Ectodermal cell (in vitro differentiated cells): ENCODE measurements at regions not wholly inside any gene's neighbourhood (a gene's known extent, or its start where the extent isn't known, plus 50 kb on each side); places are given as distances from the start of the nearest gene placed in this dataset.
"Not testable (repeated sequence)": the region's sequence is repeated elsewhere in the genome, so short reads cannot be mapped to it uniquely, and the experiment has no call there.

Experiments
- H3K27ac ChIP-seq: 2 replicates; pipeline ENCODE4 v1.7.0; 2013; ENCODE audit warnings: mild to moderate bottlenecking, low read depth, low read length; ENCODE audit not compliant: insufficient read depth, poor library complexity, severe bottlenecking
- H3K27me3 ChIP-seq: 2 replicates; pipeline ENCODE4 v1.7.0; 2013; ENCODE audit warnings: mild to moderate bottlenecking, low read length; ENCODE audit not compliant: insufficient read depth, control insufficient read depth, poor library complexity, severe bottlenecking
- H3K36me3 ChIP-seq: one replicate; pipeline ENCODE4 v1.7.0; 2013; ENCODE audit warnings: low read length; ENCODE audit not compliant: control insufficient read depth, insufficient read depth
- H3K4me1 ChIP-seq: one replicate; pipeline ENCODE4 v1.7.0; 2013; ENCODE audit warnings: low read length; ENCODE audit not compliant: control insufficient read depth, insufficient read depth
- H3K4me3 ChIP-seq: 2 replicates; pipeline ENCODE4 v1.7.0; 2013; ENCODE audit warnings: low read depth, low read length, control low read depth; ENCODE audit not compliant: insufficient read depth
- H3K9me3 ChIP-seq: 2 replicates; pipeline ENCODE4 v1.7.0; 2013; ENCODE audit warnings: mild to moderate bottlenecking, low read length, moderate library complexity; ENCODE audit not compliant: control insufficient read depth
- WGBS, 2 experiments: methylation state at CpG; one replicate each; pipeline ENCODE4 v1.1.7; 2013; ENCODE audit warnings: missing lambda C conversion rate in 2 of 2; 5-methylcytosine and 5-hydroxymethylcytosine counted together

- not testable (repeated sequence) for H3K9me3 ChIP-seq, H3K36me3 ChIP-seq, H3K27me3 ChIP-seq, H3K27ac ChIP-seq, H3K4me1 ChIP-seq, H3K4me3 ChIP-seq
- WGBS, 2 experiments, result 90 to 94% methylated on average over 1 of the region's 1 CpG
Observed at GRCh38 chr6:67947762-67948161, 687.3 kb upstream of the ADGRB3 start.

- Histone ChIP-seq H3K4me1 (no peaks in the 10 kb centered on the region), H3K27me3 (no peaks in the 10 kb centered on the region), H3K36me3 (no peaks in the 10 kb centered on the region), H3K9me3 (no peaks in the 10 kb centered on the region), H3K4me3 (no peak overlapping the region), H3K27ac (no peak overlapping the region)
- WGBS, 2 experiments, result 94 to 97% methylated on average over 2 of the region's 2 CpGs
Observed at GRCh38 chr6:67935976-67936477, 699.1 kb upstream of the ADGRB3 start.

- no peak overlapping the region for H3K4me3 ChIP-seq
- H3K36me3 ChIP-seq, result no peaks in the 10 kb centered on the region
- WGBS, 2 experiments, result 64 to 66% methylated on average over 1 of the region's 1 CpG
- H3K4me1 ChIP-seq, result no peaks in the 10 kb centered on the region
- no peak overlapping the region for H3K27ac ChIP-seq
- no peaks in the 10 kb centered on the region for H3K9me3 ChIP-seq
- H3K27me3 ChIP-seq, result no peaks in the 10 kb centered on the region
Observed at GRCh38 chr6:67933278-67933677, 701.8 kb upstream of the ADGRB3 start.

- H3K9me3 ChIP-seq, H3K36me3 ChIP-seq, H3K4me3 ChIP-seq, H3K27ac ChIP-seq, H3K27me3 ChIP-seq, H3K4me1 ChIP-seq: not testable (repeated sequence)
- no CpG with 5 or more reads among the region's 3 CpGs for WGBS, 2 experiments
Observed at GRCh38 chr6:67922588-67922987, 712.5 kb upstream of the ADGRB3 start.

- H3K27ac ChIP-seq, H3K36me3 ChIP-seq, H3K4me1 ChIP-seq, H3K4me3 ChIP-seq, H3K9me3 ChIP-seq, H3K27me3 ChIP-seq: not testable (repeated sequence)
- 92% methylated on average over 1 of the region's 1 CpG; no CpG with 5 or more reads in 1 of the 2 experiments for WGBS, 2 experiments
Observed at GRCh38 chr6:67920040-67920439, 715.0 kb upstream of the ADGRB3 start.

- Histone ChIP-seq H3K4me1 (no peaks in the 10 kb centered on the region), H3K27me3 (no peaks in the 10 kb centered on the region), H3K36me3 (no peaks in the 10 kb centered on the region), H3K4me3 (no peak overlapping the region), H3K27ac (no peak overlapping the region), H3K9me3 (no peaks in the 10 kb centered on the region)
- 92 to 95% methylated on average over 2 of the region's 2 CpGs for WGBS, 2 experiments
Observed at GRCh38 chr6:67916399-67916798, 718.7 kb upstream of the ADGRB3 start.

- Histone ChIP-seq H3K4me1 (no peaks in the 10 kb centered on the region), H3K36me3 (no peaks in the 10 kb centered on the region), H3K4me3 (no peak overlapping the region), H3K27me3 (no peaks in the 10 kb centered on the region), H3K9me3 (no peaks in the 10 kb centered on the region), H3K27ac (no peak overlapping the region)
- 20 to 33% methylated on average over 1 of the region's 1 CpG for WGBS, 2 experiments
Observed at GRCh38 chr6:67914419-67914818, 720.7 kb upstream of the ADGRB3 start.

GRCh38 chr6:67909354-67909753, 725.7 kb upstream of the ADGRB3 start:
- peaks cover 2% of the 10 kb centered on the region for H3K9me3 ChIP-seq
- no peaks in the 10 kb centered on the region for H3K36me3 ChIP-seq
- no peak overlapping the region for H3K4me3 ChIP-seq
- no peak overlapping the region for H3K27ac ChIP-seq
- H3K4me1 ChIP-seq, result no peaks in the 10 kb centered on the region
- WGBS, 2 experiments, result 97 to 100% methylated on average over 2 of the region's 2 CpGs
- no peaks in the 10 kb centered on the region for H3K27me3 ChIP-seq

GRCh38 chr6:67908379-67908778, 726.7 kb upstream of the ADGRB3 start:
- no peak overlapping the region for H3K27ac ChIP-seq
- no peaks in the 10 kb centered on the region for H3K4me1 ChIP-seq
- H3K4me3 ChIP-seq, result no peak overlapping the region
- no peaks in the 10 kb centered on the region for H3K27me3 ChIP-seq
- 94 to 100% methylated on average over 1 to 2 of the region's 2 CpGs for WGBS, 2 experiments
- H3K36me3 ChIP-seq, result no peaks in the 10 kb centered on the region
- H3K9me3 ChIP-seq, result peaks cover 2% of the 10 kb centered on the region

- not testable (repeated sequence) for H3K9me3 ChIP-seq, H3K27me3 ChIP-seq
Observed at GRCh38 chr6:67904735-67905134, 730.3 kb upstream of the ADGRB3 start.

GRCh38 chr6:67898875-67899274, 736.2 kb upstream of the ADGRB3 start:
- no peak overlapping the region for H3K27ac ChIP-seq
- H3K27me3 ChIP-seq, result no peaks in the 10 kb centered on the region
- no peaks in the 10 kb centered on the region for H3K36me3 ChIP-seq
- no peaks in the 10 kb centered on the region for H3K9me3 ChIP-seq
- 90% methylated on average over 1 of the region's 1 CpG for WGBS, 2 experiments
- H3K4me1 ChIP-seq, result no peaks in the 10 kb centered on the region
- no peak overlapping the region for H3K4me3 ChIP-seq

More at GRCh38 chr6:67904735-67905134, 730.3 kb upstream of the ADGRB3 start:
- H3K4me3 ChIP-seq, H3K27ac ChIP-seq, H3K36me3 ChIP-seq, H3K4me1 ChIP-seq: not testable (repeated sequence)
